ENCODE measurements at regions not wholly inside any gene's neighbourhood (a gene's known extent, or its start where the extent isn't known, plus 50 kb on each side); places are given as distances from the start of the nearest gene placed in this dataset.
"Not testable (repeated sequence)": the region's sequence is repeated elsewhere in the genome, so short reads cannot be mapped to it uniquely, and the experiment has no call there.

- TF ChIP-seq CTCF, POLR2A (IDR thresholded peaks at IDR 0.05): not testable (repeated sequence)
Observed at GRCh38 chr2:58318949-58319348, 77.8 kb upstream of the FANCL start.
